HG02840 (cell line): ENCODE measurements at regions not wholly inside any gene's neighbourhood (a gene's known extent, or its start where the extent isn't known, plus 50 kb on each side); places are given as distances from the start of the nearest gene placed in this dataset.

Experiments used
- ATAC-seq: cut with Tn5 transposase; IDR thresholded peaks from one replicate; pipeline ENCODE4 v1.9.1; 2021; ENCODE audit warnings: mild to moderate bottlenecking, moderate library complexity, moderate number of reproducible peaks; ENCODE audit not compliant: unreplicated experiment, low FRiP score

- no peak for ATAC-seq
Observed at GRCh38 chr11:41955635-41956400, 496.4 kb upstream of the LRRC4C start.

DNA sequence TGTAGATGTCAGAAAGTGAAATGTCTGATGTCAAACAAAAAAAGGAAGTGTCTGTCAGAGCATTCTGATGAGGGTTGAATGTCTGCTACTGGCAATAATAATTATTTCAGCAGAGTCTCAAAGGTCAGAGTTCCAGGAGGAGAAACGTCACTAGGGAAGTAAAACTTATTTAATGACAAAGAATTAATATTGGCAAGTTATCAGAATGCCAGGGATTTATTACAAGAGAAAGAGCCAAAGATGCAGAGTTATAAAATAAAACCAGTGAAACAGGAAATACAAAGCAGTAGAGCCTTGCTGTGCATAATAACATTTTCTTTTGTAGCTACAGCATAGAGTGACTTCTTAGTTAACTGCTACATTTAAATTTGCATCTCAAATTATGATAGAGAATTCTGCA is 504.0 kb upstream of the LRRC4C start:
- ATAC-seq, result no peak

DNA sequence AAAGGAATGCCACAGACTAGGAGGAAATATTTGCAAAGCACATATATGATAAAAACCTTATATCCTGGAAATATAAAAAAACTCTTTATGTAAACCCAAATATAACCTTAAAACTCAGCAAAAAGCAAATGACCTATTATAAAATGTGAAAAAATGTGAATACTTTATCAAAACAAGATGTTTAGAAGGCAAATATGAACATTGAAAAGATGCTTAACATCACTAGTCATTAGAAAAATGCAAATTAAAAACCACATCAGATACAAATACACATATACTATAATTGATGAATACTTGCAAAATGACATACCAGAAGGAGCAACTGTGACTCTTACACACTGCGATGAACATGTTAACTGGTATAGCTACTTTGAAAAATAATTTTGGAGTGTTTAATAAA is 511.2 kb upstream of the LRRC4C start:
- no peak for ATAC-seq

DNA sequence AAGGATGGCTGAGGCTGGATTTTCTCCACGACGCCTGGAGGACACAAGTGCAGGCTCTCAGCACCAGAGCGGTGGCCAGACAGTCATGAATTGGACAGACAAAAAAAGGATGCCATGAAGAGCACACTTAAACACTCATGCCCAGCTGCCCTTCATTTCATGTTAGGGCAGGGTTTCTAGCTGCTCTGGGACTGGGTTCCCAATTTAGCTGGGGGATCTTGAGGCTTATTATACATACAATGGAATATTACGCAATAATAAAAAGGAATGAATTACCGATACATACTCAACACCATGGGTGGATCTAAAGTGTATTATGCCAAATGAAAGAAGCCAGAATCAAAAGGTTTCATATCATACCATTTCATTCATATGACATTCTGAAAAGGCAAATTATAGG is 512.1 kb upstream of the LRRC4C start:
- no peak for ATAC-seq

DNA sequence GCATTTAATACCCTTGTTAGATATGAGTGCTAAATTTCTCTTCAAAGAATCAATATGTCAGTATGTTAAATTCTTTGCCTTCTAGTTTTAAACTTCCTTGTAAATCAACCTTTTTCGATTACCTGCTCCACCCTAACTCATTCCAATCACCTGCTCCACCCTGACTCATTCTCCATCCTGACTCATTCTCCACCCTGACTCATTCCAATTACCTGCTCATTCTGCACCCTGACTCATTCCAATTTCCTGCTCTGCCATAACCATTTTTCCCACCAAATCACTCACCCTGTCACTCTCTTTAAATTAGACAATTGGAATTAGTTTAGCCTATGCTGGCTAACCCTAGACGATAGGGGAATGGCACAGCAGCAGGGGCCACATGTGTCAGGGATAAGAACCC is 519.5 kb upstream of the LRRC4C start:
- ATAC-seq, result no peak

- ATAC-seq, result no peak
Observed at GRCh38 chr11:41980741-41981140, 521.3 kb upstream of the LRRC4C start.

GRCh38 chr11:41982276-41982675 is 522.8 kb upstream of the LRRC4C start:
- no peak for ATAC-seq

DNA sequence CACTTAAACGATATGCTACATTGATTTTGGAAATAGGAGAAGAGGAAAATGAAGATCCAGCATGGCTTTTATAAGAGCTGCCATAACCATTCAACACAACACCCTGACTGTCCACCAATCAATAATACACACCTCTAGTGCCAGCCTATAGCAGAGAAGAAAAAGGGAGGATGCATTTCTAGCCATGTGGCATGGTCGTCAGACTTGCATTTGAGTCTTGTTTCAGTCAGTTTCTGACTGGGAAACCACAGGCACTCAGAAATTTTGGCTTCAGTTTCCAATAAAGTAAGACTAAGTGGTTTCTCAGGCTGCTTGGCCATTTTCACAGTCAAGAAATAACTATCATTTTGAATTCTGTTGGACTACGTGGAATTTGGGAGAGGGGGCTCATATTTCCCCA is 523.5 kb upstream of the LRRC4C start:
- ATAC-seq, result no peak

- ATAC-seq, result no peak
Observed at GRCh38 chr11:41983475-41983874, 524.0 kb upstream of the LRRC4C start.

- ATAC-seq, result no peak
Observed at GRCh38 chr11:41984023-41984422, 524.6 kb upstream of the LRRC4C start.

GRCh38 chr11:41985799-41986198 is 526.3 kb upstream of the LRRC4C start:
- no peak for ATAC-seq

DNA sequence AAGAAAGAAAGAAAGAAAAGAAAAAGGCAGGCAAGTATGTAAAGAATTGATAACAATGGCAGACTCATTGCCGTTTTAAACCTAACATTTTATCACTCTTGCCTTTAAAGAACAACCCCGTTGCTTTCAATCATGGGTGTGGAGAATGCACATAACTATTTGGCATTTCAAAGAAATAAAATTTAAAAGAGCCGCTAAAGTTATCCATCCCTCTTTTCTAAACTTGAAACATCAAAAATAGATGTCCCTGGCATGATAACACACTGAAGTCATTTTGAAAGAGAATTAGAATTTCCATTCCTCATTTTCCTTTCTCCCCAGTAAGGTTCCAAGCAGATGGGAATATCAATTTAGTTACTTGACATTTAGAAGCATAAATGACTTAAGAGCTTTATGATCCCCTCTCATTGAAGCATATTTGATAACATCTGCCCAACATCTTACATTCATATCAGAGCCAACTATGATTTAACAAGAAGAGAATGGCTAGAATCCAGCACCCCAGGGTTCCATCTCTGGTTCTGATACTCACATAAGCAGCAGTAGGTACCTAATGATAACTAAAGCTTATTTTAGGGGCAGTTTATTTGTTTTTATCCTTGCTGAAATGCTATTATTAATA is 529.6 kb upstream of the LRRC4C start:
- no peak for ATAC-seq

GRCh38 chr11:41989823-41990380 is 530.5 kb upstream of the LRRC4C start:
- ATAC-seq, result no peak

DNA sequence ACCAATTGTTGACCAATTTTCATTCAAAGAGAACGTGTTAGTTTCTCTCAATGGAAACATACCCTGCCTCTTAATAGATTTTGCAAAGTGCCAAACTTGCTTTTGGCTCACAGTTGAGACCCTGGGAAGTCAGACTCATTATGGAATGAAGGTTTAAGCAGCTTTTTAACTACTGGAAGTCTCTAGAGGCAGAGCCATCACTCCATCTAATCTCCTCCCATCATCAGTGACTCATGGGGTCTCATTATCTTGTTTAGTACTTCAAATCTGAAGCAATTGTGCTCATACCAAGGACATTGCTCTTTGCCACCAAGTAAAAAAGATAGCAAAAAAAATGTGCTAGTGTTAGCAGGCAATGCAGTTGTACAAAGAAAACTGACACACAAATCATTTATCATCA is 537.1 kb upstream of the LRRC4C start:
- no peak for ATAC-seq

- no peak for ATAC-seq
Observed at GRCh38 chr11:41997844-41998401, 538.5 kb upstream of the LRRC4C start.

DNA sequence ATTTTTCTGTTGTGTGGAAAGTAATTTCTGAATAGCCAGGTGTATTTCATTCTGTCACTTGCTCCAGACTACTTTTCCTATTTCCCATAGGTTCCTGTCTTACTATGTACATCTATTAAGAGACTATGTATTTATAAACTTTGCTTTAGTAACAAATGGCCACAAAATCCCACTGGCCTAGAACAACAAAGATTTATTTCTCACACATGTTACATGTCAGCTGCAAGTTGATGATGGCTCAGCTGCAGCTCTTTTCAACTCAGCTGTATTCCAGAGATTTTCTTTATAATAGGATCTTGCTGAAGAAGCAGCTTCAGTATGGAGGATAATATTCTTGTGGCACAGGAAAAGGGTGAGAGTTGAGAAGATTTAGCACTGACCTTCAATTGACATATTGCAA is 539.6 kb upstream of the LRRC4C start:
- ATAC-seq, result no peak

DNA sequence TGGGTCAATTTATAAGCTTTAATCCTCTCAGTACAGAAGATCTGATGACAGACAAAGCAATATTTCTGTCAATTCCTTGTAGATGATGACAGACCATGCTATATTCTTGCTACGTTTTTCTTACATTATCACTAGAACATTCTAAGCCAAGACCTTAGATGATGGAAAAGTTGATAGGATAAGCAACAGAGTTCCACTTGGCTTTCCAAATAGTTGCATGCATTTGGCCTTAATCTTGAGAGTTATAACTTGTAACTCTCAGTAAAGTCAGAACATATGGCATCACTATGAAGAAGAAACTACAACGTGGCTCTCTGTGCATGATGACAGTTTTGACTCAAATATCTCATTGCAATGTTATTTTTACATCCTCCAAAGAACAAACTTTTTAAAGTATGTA is 544.3 kb upstream of the LRRC4C start:
- ATAC-seq, result no peak

DNA sequence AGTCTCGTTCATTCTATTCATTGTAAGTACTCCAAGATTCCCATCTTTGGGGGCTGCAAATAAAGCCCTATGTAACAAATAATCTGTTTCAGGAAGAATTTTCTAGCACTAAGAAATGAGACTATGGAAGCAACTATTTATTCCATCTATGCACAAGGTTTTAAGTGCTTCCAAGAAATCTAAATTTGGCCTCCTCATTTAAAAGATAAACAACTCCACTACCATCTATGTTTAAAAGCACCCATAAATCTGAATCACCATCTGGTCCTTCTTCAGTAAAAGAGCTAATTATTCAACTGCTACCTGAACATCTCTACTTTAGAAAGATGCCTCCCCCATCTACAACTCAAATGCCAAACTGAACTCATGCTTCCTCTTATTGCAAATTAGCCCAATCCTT is 547.3 kb upstream of the LRRC4C start:
- no peak for ATAC-seq

DNA sequence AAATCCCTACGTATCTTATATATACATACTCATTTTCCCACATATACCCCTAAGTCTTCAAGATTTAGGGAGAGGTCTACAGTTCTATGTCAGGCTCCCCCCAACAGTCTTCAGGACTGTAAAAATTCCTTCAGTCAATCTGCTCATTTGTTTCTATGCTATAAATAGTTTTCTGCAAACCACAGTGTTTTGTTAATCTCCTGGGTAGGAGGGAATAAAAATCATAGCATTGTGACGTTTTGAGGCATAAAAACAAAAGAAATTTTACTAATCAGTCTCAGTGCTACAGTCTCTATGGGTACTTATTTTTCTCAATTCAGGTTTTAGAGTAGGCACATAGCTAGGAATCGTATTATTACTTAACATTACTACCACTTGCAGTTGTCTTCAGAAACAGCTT is 552.8 kb upstream of the LRRC4C start:
- ATAC-seq, result no peak

GRCh38 chr11:42013656-42014201 is 554.3 kb upstream of the LRRC4C start:
- ATAC-seq, result no peak

- ATAC-seq, result no peak
Observed at GRCh38 chr11:42021911-42022310, 562.5 kb upstream of the LRRC4C start.
